ENCODE measurements at regions not wholly inside any gene's neighbourhood (a gene's known extent, or its start where the extent isn't known, plus 50 kb on each side); places are given as distances from the start of the nearest gene placed in this dataset.
"Not testable (repeated sequence)": the region's sequence is repeated elsewhere in the genome, so short reads cannot be mapped to it uniquely, and the experiment has no call there.

DNA sequence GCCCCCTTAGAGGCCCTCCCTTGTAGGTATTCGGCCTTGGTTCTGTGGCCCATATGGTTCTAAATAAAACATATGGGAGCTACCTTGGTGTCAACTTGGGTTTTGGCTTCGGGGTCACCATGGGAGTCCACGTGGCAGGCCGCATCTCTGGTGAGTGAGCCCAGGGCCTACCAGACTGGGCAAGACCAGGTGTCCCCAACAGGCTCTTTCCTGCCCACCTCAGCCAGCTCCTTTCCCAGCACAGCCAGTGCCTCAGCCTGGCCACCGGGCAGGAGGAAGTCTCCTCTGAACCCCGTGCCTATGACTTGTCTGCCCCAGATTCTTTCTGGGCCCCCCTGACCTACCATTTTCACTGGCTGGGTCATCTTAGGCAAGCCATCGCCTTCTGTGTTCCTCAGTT, 268.8 kb upstream of the TEKT4 start:
- intact Hi-C loops (cut with micrococcal nuclease): no loop called here
- H3K27me3 ChIP-seq (ENCODE audit: low read depth): no peaks in the 10 kb centered on the region
- no peaks in the 10 kb centered on the region for H3K36me3 ChIP-seq
- TF ChIP-seq, protein P1, sequence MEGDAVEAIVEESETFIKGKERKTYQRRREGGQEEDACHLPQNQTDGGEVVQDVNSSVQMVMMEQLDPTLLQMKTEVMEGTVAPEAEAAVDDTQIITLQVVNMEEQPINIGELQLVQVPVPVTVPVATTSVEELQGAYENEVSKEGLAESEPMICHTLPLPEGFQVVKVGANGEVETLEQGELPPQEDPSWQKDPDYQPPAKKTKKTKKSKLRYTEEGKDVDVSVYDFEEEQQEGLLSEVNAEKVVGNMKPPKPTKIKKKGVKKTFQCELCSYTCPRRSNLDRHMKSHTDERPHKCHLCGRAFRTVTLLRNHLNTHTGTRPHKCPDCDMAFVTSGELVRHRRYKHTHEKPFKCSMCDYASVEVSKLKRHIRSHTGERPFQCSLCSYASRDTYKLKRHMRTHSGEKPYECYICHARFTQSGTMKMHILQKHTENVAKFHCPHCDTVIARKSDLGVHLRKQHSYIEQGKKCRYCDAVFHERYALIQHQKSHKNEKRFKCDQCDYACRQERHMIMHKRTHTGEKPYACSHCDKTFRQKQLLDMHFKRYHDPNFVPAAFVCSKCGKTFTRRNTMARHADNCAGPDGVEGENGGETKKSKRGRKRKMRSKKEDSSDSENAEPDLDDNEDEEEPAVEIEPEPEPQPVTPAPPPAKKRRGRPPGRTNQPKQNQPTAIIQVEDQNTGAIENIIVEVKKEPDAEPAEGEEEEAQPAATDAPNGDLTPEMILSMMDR (IDR thresholded peaks at IDR 0.05; ENCODE audit: borderline replicate concordance): no peak
- no peaks in the 10 kb centered on the region for H3K9me3 ChIP-seq (replicated peaks)
- DNase-seq: no peak
- H3K4me1 ChIP-seq: no peaks in the 10 kb centered on the region
- H3K4me3 ChIP-seq: no peak overlapping the region
- H3K27ac ChIP-seq (replicated peaks): no peak overlapping the region

DNA sequence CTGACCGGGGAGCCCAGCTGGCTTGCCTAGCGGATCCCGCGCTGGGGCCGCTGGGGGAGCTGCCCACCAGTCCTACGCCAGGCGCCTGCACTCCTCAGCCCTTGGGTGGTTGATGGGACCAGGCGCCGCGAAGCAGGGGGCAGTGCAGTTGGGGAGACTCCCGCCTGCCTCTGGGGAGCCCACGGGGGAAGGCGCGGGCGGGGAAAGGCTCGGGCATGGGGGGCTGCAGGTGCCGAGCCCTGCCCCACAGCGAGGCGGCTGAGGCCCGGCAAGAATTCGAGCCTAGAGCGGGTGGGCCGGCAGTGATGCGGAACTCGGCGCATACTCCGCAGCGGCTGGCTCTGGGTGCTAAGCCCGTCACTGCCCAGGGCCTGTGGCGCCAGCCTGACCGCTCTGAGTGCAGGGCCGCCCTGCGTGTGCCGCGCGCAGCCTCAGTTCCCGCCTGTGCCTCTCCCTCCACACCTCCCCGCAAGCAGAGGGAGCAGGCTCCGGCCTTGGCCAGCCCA, 249.1 kb upstream of the TEKT4 start:
- DNase-seq: no peak
- TF ChIP-seq, protein P1 (IDR thresholded peaks at IDR 0.05; ENCODE audit: borderline replicate concordance): no peak
- Histone ChIP-seq H3K4me3 (peak overlapping the region; percentile 36), H3K4me1 (no peaks in the 10 kb centered on the region), H3K27me3 (ENCODE audit: low read depth) (peaks cover 24% of the 10 kb centered on the region), H3K36me3 (no peaks in the 10 kb centered on the region), H3K9me3 (replicated peaks) (no peaks in the 10 kb centered on the region), H3K27ac (replicated peaks) (no peak overlapping the region)
- intact Hi-C loops (cut with micrococcal nuclease): no loop called here

DNA sequence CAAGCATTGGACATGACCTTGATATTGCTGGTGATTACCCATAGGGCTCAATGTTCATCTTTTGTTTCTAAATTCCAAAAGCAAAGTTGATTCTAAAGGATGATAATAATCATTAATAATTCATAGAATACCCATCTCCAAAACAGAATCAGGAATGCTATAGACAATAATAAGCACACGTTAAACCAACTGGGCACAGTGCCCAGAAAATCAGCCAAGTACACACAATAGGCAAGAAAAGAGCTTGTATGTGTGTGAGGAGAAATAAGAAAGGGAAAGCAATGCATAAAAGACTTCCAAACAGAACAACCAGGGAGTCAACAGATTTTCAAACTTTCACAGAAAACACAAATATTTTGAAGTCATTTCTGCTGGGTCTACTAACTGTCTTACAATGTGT, 242.3 kb upstream of the TEKT4 start:
- intact Hi-C loops (cut with micrococcal nuclease); H3K27ac ChIP-seq (replicated peaks); H3K4me3 ChIP-seq; H3K4me1 ChIP-seq; H3K36me3 ChIP-seq; DNase-seq; H3K9me3 ChIP-seq (replicated peaks); H3K27me3 ChIP-seq (ENCODE audit: low read depth): not testable (repeated sequence)

DNA sequence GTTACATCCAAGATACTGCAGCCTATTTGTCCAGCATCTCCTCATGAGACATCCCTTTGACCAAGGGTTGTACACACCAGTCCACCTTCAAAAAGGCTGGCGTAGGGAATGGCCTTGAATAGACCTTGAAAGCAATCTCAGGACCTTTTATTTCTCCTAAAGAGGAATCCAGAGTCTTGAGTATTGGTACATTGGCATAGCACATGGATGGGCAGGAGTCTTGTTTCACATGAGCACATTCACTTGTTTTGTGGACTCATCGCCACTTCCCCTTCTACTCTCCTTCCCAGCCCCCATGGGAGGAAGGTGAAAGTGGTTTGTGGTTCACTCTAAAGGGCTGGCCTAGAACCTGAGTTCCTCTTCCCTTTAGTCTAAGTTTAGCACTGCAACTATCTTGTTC, 229.8 kb upstream of the TEKT4 start:
- H3K4me1 ChIP-seq, DNase-seq: not testable (repeated sequence)

DNA sequence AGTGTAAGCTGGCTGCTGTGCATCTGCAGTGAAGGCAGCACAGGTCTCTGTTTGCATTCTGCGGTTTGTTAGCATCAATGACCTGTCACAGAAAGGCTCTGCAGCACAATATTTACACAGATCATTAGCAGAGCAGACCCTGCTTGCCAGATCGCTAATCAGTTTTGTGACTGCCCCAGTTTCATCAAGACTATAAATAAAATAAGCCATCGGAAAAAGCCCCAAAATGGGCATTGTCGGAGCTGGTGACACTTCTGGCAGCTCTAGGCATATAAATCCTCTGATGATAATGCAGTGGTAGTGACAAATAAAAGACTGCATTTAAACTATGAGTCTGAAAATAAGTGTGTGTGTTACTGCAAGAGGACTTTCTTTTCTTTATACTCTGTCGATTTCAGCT, 219.1 kb upstream of the TEKT4 start:
- H3K27ac ChIP-seq (replicated peaks); H3K4me3 ChIP-seq; H3K36me3 ChIP-seq; H3K27me3 ChIP-seq (ENCODE audit: low read depth); H3K4me1 ChIP-seq; H3K9me3 ChIP-seq (replicated peaks); intact Hi-C loops (cut with micrococcal nuclease); DNase-seq: not testable (repeated sequence)

More for the DNA sequence above, 229.8 kb upstream of the TEKT4 start:
- H3K27ac ChIP-seq (replicated peaks); H3K36me3 ChIP-seq; H3K4me3 ChIP-seq; H3K27me3 ChIP-seq (ENCODE audit: low read depth); H3K9me3 ChIP-seq (replicated peaks); intact Hi-C loops (cut with micrococcal nuclease): not testable (repeated sequence)

DNA sequence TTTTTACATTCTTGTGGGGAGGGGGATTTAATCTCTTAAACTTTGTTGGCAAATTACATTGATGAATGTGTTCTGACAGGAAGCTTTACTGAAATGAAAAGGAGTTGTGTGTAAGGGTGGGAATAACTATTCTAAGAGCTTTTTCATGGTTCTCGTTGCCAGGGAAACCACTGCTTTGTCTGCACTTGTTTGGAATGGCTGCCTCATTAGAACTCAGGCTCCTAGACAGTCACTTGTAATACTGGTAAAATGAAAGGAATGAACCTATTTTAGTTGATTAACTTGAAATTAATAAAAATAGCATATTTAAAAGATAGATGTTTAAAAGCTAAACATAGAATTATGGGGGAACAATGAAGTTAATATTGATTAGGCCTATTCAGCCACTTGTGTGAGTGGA, 201.4 kb upstream of the TEKT4 start:
- intact Hi-C loops (cut with micrococcal nuclease); H3K4me3 ChIP-seq; H3K36me3 ChIP-seq; H3K9me3 ChIP-seq (replicated peaks); H3K4me1 ChIP-seq; H3K27ac ChIP-seq (replicated peaks); DNase-seq: not testable (repeated sequence)
- H3K27me3 ChIP-seq (ENCODE audit: low read depth): peaks cover 14% of the 10 kb centered on the region

DNA sequence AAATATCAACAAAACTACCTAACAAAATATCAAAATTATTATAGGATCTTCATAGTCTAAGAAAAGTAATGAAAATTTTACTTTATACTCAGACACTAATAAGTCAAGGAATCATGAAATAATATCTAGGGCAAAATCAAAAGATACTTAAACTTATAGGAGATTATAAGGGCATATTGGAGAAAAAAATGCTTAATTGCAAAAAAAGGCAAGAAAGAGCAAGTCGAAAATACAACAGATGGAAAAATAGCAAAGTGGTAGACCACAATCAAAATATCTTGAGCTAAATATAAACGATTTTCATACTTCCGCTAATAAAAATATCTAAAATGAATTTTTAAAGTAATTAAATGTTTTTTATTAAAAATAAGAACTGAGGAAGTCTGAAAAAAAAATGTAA, 177.0 kb upstream of the TEKT4 start:
- H3K9me3 ChIP-seq (replicated peaks); DNase-seq; H3K27ac ChIP-seq (replicated peaks); intact Hi-C loops (cut with micrococcal nuclease); H3K4me1 ChIP-seq; H3K36me3 ChIP-seq; H3K4me3 ChIP-seq: not testable (repeated sequence)
- H3K27me3 ChIP-seq (ENCODE audit: low read depth): peaks cover 19% of the 10 kb centered on the region

DNA sequence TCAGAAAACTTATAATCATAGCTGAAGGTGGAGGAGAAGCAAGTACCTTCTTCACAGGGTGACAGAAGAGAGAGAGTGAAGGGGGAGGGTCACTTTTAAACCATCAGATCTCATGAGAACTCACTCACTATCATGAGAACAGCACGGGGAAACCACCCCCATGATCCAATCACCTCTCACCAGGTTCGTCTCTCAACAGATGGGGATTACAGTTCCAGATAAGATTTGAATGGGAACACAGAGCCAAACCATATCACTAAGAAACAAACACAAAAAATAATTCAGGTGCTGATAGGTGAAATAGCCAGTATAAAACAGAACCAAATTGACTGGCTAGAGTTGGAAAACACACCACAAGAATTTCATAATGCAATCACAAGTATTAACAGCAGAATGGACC, 162.2 kb upstream of the TEKT4 start:
- peaks cover 14% of the 10 kb centered on the region for H3K27me3 ChIP-seq (ENCODE audit: low read depth)
- intact Hi-C loops (cut with micrococcal nuclease); H3K4me3 ChIP-seq; H3K4me1 ChIP-seq; H3K36me3 ChIP-seq; H3K9me3 ChIP-seq (replicated peaks); H3K27ac ChIP-seq (replicated peaks); DNase-seq: not testable (repeated sequence)

DNA sequence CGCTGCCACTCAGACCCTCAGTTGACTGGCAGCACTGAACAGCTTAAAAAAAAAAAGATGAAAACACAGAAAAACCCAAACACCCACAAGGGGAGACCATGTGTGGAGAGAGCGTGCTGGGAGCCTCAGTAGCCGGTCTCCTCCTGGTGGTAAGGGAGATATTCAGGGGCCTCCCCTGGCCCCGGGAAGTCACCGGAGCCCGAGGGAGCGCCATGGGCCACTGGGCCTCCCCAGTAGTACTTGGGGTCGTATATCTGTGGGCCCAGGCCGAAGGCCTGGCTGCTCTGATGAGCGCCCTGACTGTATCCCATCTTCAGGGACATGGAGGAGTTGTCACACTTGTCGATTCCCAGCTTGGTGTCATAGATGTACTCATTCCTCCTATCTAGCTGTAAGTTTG, 145.7 kb upstream of the TEKT4 start:
- intact Hi-C loops (cut with micrococcal nuclease): no loop called here
- Histone ChIP-seq H3K27ac (replicated peaks) (no peak overlapping the region), H3K4me1 (no peaks in the 10 kb centered on the region), H3K27me3 (ENCODE audit: low read depth) (no peaks in the 10 kb centered on the region), H3K4me3 (no peak overlapping the region), H3K36me3 (no peaks in the 10 kb centered on the region), H3K9me3 (replicated peaks) (no peaks in the 10 kb centered on the region)
- TF ChIP-seq, protein P1 (IDR thresholded peaks at IDR 0.05; ENCODE audit: borderline replicate concordance): no peak
- DNase-seq: no peak

DNA sequence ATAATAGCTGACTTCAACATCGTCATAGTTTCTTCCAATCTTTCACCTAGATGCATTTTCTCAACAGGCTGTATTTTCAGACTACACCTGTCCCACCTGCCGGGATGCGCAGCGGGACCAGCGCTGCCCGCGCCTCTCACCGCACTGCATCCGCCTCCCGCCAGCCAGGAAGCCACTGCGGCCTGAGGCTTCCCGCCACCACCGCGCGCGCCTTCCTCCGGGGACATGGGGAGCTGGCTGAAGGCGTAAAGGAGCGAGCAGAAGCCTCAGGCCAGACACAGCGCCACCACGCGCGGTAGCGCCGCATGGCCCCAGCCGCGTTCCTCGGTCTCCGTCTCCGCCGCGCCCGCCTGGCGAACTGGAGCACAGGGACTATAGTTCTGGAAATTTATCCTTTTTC, 135.7 kb upstream of the TEKT4 start:
- intact Hi-C loops (cut with micrococcal nuclease); H3K4me1 ChIP-seq; H3K36me3 ChIP-seq; H3K4me3 ChIP-seq; H3K27ac ChIP-seq (replicated peaks); DNase-seq; H3K9me3 ChIP-seq (replicated peaks): not testable (repeated sequence)
- H3K27me3 ChIP-seq (ENCODE audit: low read depth): peaks cover 49% of the 10 kb centered on the region

DNA sequence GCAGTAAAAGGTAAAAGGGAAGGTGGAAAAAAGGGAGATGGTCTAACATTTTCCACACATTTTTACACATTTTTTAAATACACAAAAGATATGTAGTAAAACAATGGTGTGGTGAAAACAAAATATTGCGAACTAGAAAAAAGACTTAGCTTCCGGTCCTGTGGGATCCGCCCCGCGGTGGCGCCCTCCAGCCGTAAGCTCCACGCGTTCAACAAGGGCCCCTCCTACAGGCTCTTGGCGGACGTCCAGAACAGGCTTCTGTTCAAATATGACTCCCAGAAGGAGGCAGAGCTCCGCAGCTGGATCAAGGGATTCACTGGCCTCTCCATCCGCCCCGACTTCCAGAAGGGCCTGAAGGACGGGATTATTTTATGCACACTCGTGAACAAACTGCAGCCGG, 134.1 kb upstream of the TEKT4 start:
- intact Hi-C loops (cut with micrococcal nuclease); H3K36me3 ChIP-seq; H3K27ac ChIP-seq (replicated peaks); H3K9me3 ChIP-seq (replicated peaks); H3K4me1 ChIP-seq; DNase-seq; H3K4me3 ChIP-seq: not testable (repeated sequence)
- H3K27me3 ChIP-seq (ENCODE audit: low read depth): peaks cover 51% of the 10 kb centered on the region

Data from left ventricle myocardium inferior (tissue), 1 donor.